ENCODE measurements at regions not wholly inside any gene's neighbourhood (a gene's known extent, or its start where the extent isn't known, plus 50 kb on each side); places are given as distances from the start of the nearest gene placed in this dataset.

GRCh38 chr5:4306057-4306456, 710.4 kb downstream of the IRX1 start:
- ATAC-seq (ENCODE audit: low FRiP score in 2 of 2), result no peak
- Histone ChIP-seq H3K9me3 (no peaks in the 10 kb centered on the region), H3K4me1 (no peaks in the 10 kb centered on the region), H3K36me3 (no peaks in the 10 kb centered on the region), H3K4me3 (no peak overlapping the region), H3K27me3 (no peaks in the 10 kb centered on the region), H3K27ac (no peak overlapping the region)
- TF ChIP-seq POLR2A (IDR thresholded peaks at IDR 0.05) (no peak), CTCF (IDR thresholded peaks at IDR 0.05) (no peak), POLR2AphosphoS5 (IDR thresholded peaks at IDR 0.05) (no peak), EP300 (IDR thresholded peaks at IDR 0.05) (no peak)
- WGBS, 2 donors, result 65 to 79% methylated on average over 4 of the region's 4 CpGs
- DNase-seq, result no peak

GRCh38 chr5:4309026-4309425, 713.4 kb downstream of the IRX1 start:
- 47 to 59% methylated on average over 7 of the region's 7 CpGs for WGBS, 2 donors
- Histone ChIP-seq H3K4me1 (no peaks in the 10 kb centered on the region), H3K27me3 (no peaks in the 10 kb centered on the region), H3K9me3 (no peaks in the 10 kb centered on the region), H3K4me3 (no peak overlapping the region), H3K27ac (no peak overlapping the region), H3K36me3 (no peaks in the 10 kb centered on the region)
- TF ChIP-seq CTCF (IDR thresholded peaks at IDR 0.05) (no peak), POLR2AphosphoS5 (IDR thresholded peaks at IDR 0.05) (no peak), POLR2A (IDR thresholded peaks at IDR 0.05) (no peak), EP300 (IDR thresholded peaks at IDR 0.05) (no peak)
- ATAC-seq (ENCODE audit: low FRiP score in 2 of 2) (no peak), DNase-seq (no peak)

GRCh38 chr5:4313138-4313537, 717.5 kb downstream of the IRX1 start:
- ATAC-seq (ENCODE audit: low FRiP score in 2 of 2) (no peak), DNase-seq (no peak)
- H3K9me3 ChIP-seq, result no peaks in the 10 kb centered on the region
- no peaks in the 10 kb centered on the region for H3K36me3 ChIP-seq
- no peak overlapping the region for H3K4me3 ChIP-seq
- H3K27me3 ChIP-seq, result no peaks in the 10 kb centered on the region
- no peaks in the 10 kb centered on the region for H3K4me1 ChIP-seq
- TF ChIP-seq POLR2AphosphoS5 (IDR thresholded peaks at IDR 0.05), result no peak
- TF ChIP-seq CTCF (IDR thresholded peaks at IDR 0.05), result no peak
- no peak for TF ChIP-seq POLR2A (IDR thresholded peaks at IDR 0.05)
- TF ChIP-seq EP300 (IDR thresholded peaks at IDR 0.05), result no peak
- WGBS, 2 donors, result 60 to 69% methylated on average over 4 to 5 of the region's 5 CpGs
- no peak overlapping the region for H3K27ac ChIP-seq

GRCh38 chr5:4319478-4320128, 724.0 kb downstream of the IRX1 start:
- DNase-seq (peak in 1 of 2 donors; percentile 13), ATAC-seq (ENCODE audit: low FRiP score in 2 of 2) (no peak)
- H3K27ac ChIP-seq, result no peak overlapping the region
- TF ChIP-seq CTCF (IDR thresholded peaks at IDR 0.05), result no peak
- no peak for TF ChIP-seq POLR2A (IDR thresholded peaks at IDR 0.05)
- TF ChIP-seq EP300 (IDR thresholded peaks at IDR 0.05), result no peak
- no peak for TF ChIP-seq POLR2AphosphoS5 (IDR thresholded peaks at IDR 0.05)
- no peaks in the 10 kb centered on the region for H3K9me3 ChIP-seq
- WGBS, 2 donors, result 82 to 91% methylated on average over 8 to 16 of the region's 16 CpGs
- no peak overlapping the region for H3K4me3 ChIP-seq
- H3K4me1 ChIP-seq, result no peaks in the 10 kb centered on the region
- no peaks in the 10 kb centered on the region for H3K36me3 ChIP-seq
- H3K27me3 ChIP-seq, result no peaks in the 10 kb centered on the region

GRCh38 chr5:4330327-4330726, 734.7 kb downstream of the IRX1 start:
- WGBS, 2 donors, result 81 to 86% methylated on average over 2 of the region's 2 CpGs
- no peaks in the 10 kb centered on the region for H3K4me1 ChIP-seq
- H3K27ac ChIP-seq, result no peak overlapping the region
- H3K27me3 ChIP-seq, result no peaks in the 10 kb centered on the region
- ATAC-seq (ENCODE audit: low FRiP score in 2 of 2) (no peak), DNase-seq (no peak)
- no peak overlapping the region for H3K4me3 ChIP-seq
- H3K9me3 ChIP-seq, result no peaks in the 10 kb centered on the region
- TF ChIP-seq EP300 (IDR thresholded peaks at IDR 0.05) (no peak), POLR2A (IDR thresholded peaks at IDR 0.05) (no peak), CTCF (IDR thresholded peaks at IDR 0.05) (no peak), POLR2AphosphoS5 (IDR thresholded peaks at IDR 0.05) (no peak)
- H3K36me3 ChIP-seq, result no peaks in the 10 kb centered on the region
